HG03457 (cell line): ENCODE measurements at regions not wholly inside any gene's neighbourhood (a gene's known extent, or its start where the extent isn't known, plus 50 kb on each side); places are given as distances from the start of the nearest gene placed in this dataset.

Source experiments
- ATAC-seq: cut with Tn5 transposase; IDR thresholded peaks from one replicate; pipeline ENCODE4 v1.9.1; 2021; ENCODE audit warnings: moderate number of reproducible peaks; ENCODE audit not compliant: unreplicated experiment

DNA sequence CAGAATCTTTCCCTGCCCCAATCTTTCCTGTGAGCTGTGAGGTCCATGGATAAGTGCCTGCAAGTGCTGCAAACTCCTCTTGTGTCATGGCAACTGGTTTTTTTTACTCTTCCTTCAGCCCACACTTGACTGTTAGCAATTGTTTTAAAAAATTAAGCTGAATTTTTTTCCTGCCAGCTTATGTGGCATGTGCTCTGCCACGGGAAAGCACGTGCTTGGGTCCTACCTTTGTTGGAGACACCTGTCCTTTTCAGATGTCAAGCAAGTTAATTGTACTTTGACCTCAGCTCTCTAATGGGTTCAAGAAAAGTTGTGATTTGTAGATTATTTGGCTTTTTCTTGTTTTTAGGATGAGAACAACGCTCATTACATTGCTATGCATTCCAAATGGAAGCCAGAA lies 398.5 kb downstream of the NUF2 start:
- ATAC-seq: no peak

DNA sequence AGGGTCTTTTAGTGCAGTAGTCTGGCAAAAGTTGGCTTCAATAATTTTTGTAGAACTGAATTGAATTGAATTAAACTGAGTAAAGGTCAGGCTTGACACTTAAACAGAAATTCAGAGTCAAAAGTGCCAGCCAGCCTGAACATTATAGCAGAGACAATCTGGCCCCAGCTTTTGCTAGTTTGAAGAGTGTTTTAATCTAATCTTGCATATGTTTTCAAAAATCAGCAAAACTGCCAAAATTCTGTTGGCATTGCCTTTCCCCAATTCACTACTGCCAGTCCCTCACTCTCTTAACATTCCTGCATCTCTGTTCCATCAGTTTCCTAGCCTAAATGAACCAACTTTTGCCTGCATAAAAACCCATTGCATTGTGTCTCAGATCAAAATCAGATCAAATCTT lies 403.8 kb downstream of the NUF2 start:
- ATAC-seq: no peak

DNA sequence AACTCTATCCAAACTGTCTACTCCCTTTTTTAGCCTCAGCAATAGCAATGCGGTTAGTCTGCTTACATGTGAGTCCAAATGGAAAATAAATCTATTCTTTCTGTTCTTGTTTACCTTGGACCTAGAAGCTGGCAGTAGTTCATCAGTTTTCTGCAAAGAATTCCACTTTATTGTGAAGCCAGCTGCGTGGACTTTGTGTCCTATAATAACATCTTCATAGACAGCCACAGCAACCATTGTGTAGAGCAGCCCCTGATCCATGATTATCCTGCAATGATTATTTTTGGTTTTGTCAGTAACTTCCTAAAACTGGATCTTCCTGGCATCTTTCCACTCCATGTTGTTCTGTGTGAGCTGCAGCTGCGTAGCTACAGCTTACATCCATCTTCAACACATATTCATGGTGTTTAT lies 408.7 kb downstream of the NUF2 start:
- ATAC-seq: no peak

GRCh38 chr1:163737261-163737660 lies 415.5 kb downstream of the NUF2 start:
- ATAC-seq: no peak

DNA sequence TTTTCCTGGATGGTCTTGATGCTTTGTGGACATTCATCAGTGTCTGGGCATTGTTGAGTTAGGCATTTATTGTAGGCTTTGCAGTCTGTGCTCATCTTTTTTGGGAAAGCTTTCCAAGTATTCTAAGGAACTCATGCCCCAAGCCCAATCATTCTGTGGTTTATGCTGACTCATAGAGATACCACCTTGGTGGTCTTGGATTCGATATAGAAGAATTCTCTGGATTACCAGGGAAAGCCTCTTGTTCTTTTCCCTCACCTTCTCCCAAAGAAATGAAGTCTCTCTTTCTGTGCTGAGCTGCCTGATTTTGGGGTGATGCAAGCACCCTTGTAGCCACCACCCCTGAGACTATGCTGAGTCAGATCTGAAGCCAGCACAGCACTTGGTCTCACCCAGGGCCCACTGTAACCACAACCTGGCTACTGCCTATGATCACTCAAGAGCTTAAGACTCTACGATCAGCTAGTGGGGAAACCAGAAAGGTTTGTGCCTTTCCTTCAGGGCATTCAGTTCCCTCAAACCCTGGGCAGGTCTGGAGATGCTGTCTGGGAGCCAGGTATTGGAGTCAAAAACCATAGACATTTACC lies 422.6 kb downstream of the NUF2 start:
- no peak for ATAC-seq

DNA sequence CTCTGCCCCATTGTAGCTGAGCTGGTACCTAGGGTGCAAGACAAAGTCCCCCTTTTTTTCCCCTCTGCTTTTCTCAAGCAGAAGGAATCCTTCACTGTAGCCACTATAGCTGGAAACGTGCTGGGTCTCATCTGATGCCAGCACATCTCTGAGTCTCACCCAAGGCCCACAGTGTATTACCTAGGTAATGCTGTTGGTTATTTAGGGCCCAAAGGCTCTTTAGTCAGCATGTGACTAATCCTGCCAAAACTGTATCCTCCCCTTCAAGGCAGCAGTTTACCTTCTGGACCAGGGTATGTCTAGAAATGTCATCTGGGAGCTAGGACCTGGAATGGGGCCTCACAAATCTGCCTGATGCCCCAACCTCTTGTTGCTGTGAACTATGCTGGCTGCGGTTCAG lies 423.4 kb downstream of the NUF2 start:
- no peak for ATAC-seq

GRCh38 chr1:163747261-163747660 lies 425.5 kb downstream of the NUF2 start:
- ATAC-seq: no peak

DNA sequence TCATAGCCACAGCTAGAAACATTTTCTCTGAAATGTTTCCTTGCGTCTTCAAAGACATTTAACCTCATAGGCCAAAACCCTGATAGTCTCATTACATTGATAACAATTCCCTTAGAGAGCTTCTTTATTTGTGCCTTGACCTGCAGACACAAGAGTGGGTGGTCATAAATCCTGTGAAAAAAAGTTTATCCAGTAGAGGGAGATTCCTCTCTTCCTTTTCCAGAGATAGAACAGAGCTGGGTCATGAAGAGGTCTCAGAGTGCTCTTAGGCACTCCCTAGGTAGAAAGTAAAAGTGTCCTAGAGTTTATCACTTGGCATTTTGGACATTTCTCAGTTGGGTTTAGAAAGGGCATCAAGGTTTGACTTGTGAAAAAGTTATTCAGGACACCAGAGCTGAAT lies 426.1 kb downstream of the NUF2 start:
- ATAC-seq: no peak

GRCh38 chr1:163758977-163759670 lies 437.4 kb downstream of the NUF2 start:
- no peak for ATAC-seq

- no peak for ATAC-seq
Observed at GRCh38 chr1:163761898-163762297, 440.1 kb downstream of the NUF2 start.

- no peak for ATAC-seq
Observed at GRCh38 chr1:163766257-163766918, 444.6 kb downstream of the NUF2 start.

DNA sequence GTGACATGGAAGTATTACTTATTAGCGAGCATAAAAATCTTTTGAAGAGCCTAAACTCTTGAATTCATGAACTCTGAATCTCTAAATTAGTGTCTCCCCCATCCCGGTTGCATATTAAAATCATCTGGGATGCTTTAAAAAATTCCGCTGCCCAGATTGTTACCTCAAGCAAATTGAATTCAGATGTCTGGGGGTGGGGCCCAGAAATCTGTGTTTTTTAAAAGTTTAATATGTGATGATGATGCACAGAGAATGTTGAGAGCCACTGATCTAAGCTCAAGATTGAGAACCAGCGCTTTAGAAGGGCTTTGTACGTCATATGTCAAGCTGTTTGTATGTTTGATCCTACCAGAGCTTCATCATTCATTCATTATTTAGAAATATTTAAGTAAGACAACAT lies 446.8 kb downstream of the NUF2 start:
- ATAC-seq: no peak

GRCh38 chr1:163770265-163770664 lies 448.5 kb downstream of the NUF2 start:
- ATAC-seq: no peak

- no peak for ATAC-seq
Observed at GRCh38 chr1:163771637-163772036, 449.9 kb downstream of the NUF2 start.

GRCh38 chr1:163772246-163772645 lies 450.5 kb downstream of the NUF2 start:
- no peak for ATAC-seq

DNA sequence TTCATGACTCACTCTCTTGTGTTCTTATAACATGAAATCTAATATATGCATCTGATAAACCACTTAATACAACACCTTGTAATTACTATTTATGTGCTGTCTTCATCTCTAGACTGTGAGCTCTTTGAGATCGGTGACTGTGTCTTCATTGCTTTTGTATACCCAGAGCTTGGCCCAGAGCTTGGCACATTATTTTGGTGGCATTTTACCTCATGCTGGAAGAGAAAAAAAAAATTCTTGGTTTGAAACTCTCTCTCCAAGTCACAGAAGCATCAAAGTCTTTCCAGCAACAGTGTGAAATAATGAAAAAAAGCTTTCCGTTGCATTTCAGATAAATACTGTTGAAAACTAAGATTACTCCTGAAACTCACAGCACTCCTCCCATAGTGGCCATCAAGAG lies 451.6 kb downstream of the NUF2 start:
- ATAC-seq: no peak

- no peak for ATAC-seq
Observed at GRCh38 chr1:163774401-163774945, 452.7 kb downstream of the NUF2 start.

- ATAC-seq: no peak
Observed at GRCh38 chr1:163774978-163775620, 453.3 kb downstream of the NUF2 start.

DNA sequence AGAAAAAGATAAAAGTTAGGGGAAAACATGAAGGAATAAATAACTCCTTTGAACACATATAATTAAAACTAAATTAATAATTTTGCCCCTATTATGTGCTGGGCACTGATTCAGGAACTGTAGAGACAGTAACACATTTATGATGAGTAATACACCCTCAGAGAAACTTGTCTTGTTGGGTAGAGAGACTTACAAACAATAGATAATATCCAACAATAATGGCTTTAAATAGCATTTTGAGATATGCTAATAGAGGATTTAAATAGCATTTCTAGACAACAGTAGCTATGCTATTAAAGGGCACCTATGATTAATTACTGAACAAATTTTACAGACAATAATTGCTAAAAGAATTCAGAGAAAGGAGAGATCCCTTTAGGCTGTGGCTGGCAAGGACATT lies 455.5 kb downstream of the NUF2 start:
- ATAC-seq: no peak

GRCh38 chr1:163781146-163781545 lies 459.4 kb downstream of the NUF2 start:
- no peak for ATAC-seq

GRCh38 chr1:163785868-163786405 lies 464.2 kb downstream of the NUF2 start:
- no peak for ATAC-seq
